ENCODE measurements at regions not wholly inside any gene's neighbourhood (a gene's known extent, or its start where the extent isn't known, plus 50 kb on each side); places are given as distances from the start of the nearest gene placed in this dataset.
"Not testable (repeated sequence)": the region's sequence is repeated elsewhere in the genome, so short reads cannot be mapped to it uniquely, and the experiment has no call there.

GRCh38 chr3:191741847-191742350 is 280.9 kb downstream of the PYDC2 start:
- not testable (repeated sequence) for TF ChIP-seq POLR2A, CTCF (IDR thresholded peaks at IDR 0.05)

Data from stomach (tissue), 4 donors.